SK-N-SH treated with all-trans-retinoic acid at 6 μM for 48 hours (cell line): ENCODE measurements at regions not wholly inside any gene's neighbourhood (a gene's known extent, or its start where the extent isn't known, plus 50 kb on each side); places are given as distances from the start of the nearest gene placed in this dataset.

Source experiments
- ATAC-seq: fragments of 200-7000 bp; cut with Tn5 transposase; 3 replicates; pipeline ENCODE4 v1.9.1; 2020; ENCODE audit warnings: mild to moderate bottlenecking, moderate library complexity
- ARNTL ChIP-seq: fragments of 450-650 bp; formaldehyde crosslinking; IDR thresholded peaks from 2 replicates; pipeline ENCODE4 v1.5.0; 2020; ENCODE audit warnings: low read depth, mild to moderate bottlenecking, moderate library complexity, borderline replicate concordance
- BACH2 ChIP-seq: fragments of 250-450 bp; sonication (Bioruptor Pico); IDR thresholded peaks from 2 replicates; pipeline ENCODE4 v1.9.0; 2021; ENCODE audit warnings: mild to moderate bottlenecking, borderline replicate concordance
- CSDC2 ChIP-seq: fragments of 250-450 bp; sonication (Bioruptor Pico); IDR thresholded peaks from 2 replicates; pipeline ENCODE4 v1.5.0; 2020; ENCODE audit warnings: mild to moderate bottlenecking, moderate library complexity
- GLIS3 ChIP-seq: fragments of 250-450 bp; sonication (Bioruptor Pico); IDR thresholded peaks from 2 replicates; pipeline ENCODE4 v1.5.0; 2020; ENCODE audit warnings: mild to moderate bottlenecking, moderate library complexity
- ISL1 ChIP-seq: fragments of 250-450 bp; sonication (Bioruptor Pico); IDR thresholded peaks from 2 replicates; pipeline ENCODE4 v2.1.2; 2022; ENCODE audit warnings: mild to moderate bottlenecking, moderate library complexity
- OSR1 ChIP-seq: fragments of 250-450 bp; sonication (Bioruptor Pico); IDR thresholded peaks from 2 replicates; pipeline ENCODE4 v1.8.0; 2022; ENCODE audit warnings: moderate library complexity, mild to moderate bottlenecking, inconsistent platforms
- PATZ1 ChIP-seq: fragments of 250-450 bp; sonication (Bioruptor Pico); IDR thresholded peaks from 2 replicates; pipeline ENCODE4 v1.8.0; 2020; ENCODE audit warnings: mild to moderate bottlenecking, moderate library complexity, borderline replicate concordance
- POU6F1 ChIP-seq: fragments of 250-450 bp; sonication (Bioruptor Pico); IDR thresholded peaks from 2 replicates; pipeline ENCODE4 v1.8.0; 2021; ENCODE audit warnings: low read depth, mild to moderate bottlenecking, moderate library complexity, borderline replicate concordance
- PPARA ChIP-seq: fragments of 250-450 bp; sonication (Bioruptor Pico); IDR thresholded peaks from 2 replicates; pipeline ENCODE4 v1.5.0; 2020; ENCODE audit warnings: mild to moderate bottlenecking, borderline replicate concordance
- RARB ChIP-seq: fragments of 250-450 bp; sonication (Bioruptor Pico); IDR thresholded peaks from 2 replicates; pipeline ENCODE4 v1.8.0; 2021; ENCODE audit warnings: mild to moderate bottlenecking, moderate library complexity
- SNAI2 ChIP-seq: fragments of 250-450 bp; sonication (Bioruptor Pico); IDR thresholded peaks from 2 replicates; pipeline ENCODE4 v1.5.0; 2020; ENCODE audit warnings: mild to moderate bottlenecking, moderate library complexity
- TOX ChIP-seq: fragments of 250-450 bp; sonication (Bioruptor Pico); IDR thresholded peaks from 2 replicates; pipeline ENCODE4 v1.8.0; 2021; ENCODE audit warnings: mild to moderate bottlenecking, moderate library complexity, borderline replicate concordance
- TSHZ2 ChIP-seq: fragments of 250-450 bp; sonication (Bioruptor Pico); IDR thresholded peaks from 2 replicates; pipeline ENCODE4 v1.5.0; 2020; ENCODE audit warnings: mild to moderate bottlenecking, moderate library complexity
- ZFP3 ChIP-seq: fragments of 250-450 bp; sonication (Bioruptor Pico); IDR thresholded peaks from 2 replicates; pipeline ENCODE4 v1.5.0; 2020; ENCODE audit warnings: mild to moderate bottlenecking, moderate library complexity
- ZFP30 ChIP-seq: fragments of 450-650 bp; formaldehyde crosslinking; IDR thresholded peaks from 2 replicates; pipeline ENCODE4 v1.5.0; 2022; ENCODE audit warnings: mild to moderate bottlenecking, moderate library complexity
- ZNF565 ChIP-seq: fragments of 450-650 bp; formaldehyde crosslinking; conservative IDR thresholded peaks from 2 replicates; pipeline ENCODE4 v1.5.0; 2020; ENCODE audit warnings: low read depth, mild to moderate bottlenecking, moderate library complexity
- ZNF70 ChIP-seq: fragments of 450-650 bp; formaldehyde crosslinking; IDR thresholded peaks from 2 replicates; pipeline ENCODE4 v1.5.0; 2020; ENCODE audit warnings: mild to moderate bottlenecking, moderate library complexity
- ZNF8 ChIP-seq: fragments of 450-650 bp; formaldehyde crosslinking; IDR thresholded peaks from 2 replicates; pipeline ENCODE4 v1.5.0; 2020; ENCODE audit warnings: mild to moderate bottlenecking, moderate library complexity
- TF ChIP-seq, protein P1 (sequence below): fragments of 250-450 bp; sonication (Bioruptor Pico); IDR thresholded peaks from 2 replicates; pipeline ENCODE4 v1.5.1; 2020; ENCODE audit warnings: low read depth, mild to moderate bottlenecking, moderate library complexity
- TF ChIP-seq, protein P2 (sequence below): fragments of 250-450 bp; sonication (Bioruptor Pico); IDR thresholded peaks from 2 replicates; pipeline ENCODE4 v1.5.1; 2021; ENCODE audit warnings: mild to moderate bottlenecking, moderate library complexity

- TF ChIP-seq ZFP3 (CRISPR knock-in tag) (no peak), ZNF565 (CRISPR knock-in tag) (no peak), GLIS3 (CRISPR knock-in tag) (no peak), PPARA (CRISPR knock-in tag) (no peak), SNAI2 (CRISPR knock-in tag) (no peak), TSHZ2 (CRISPR knock-in tag) (no peak), ZNF8 (CRISPR knock-in tag) (no peak), ZNF70 (CRISPR knock-in tag) (no peak), BACH2 (no peak)
- TF ChIP-seq, protein P1, sequence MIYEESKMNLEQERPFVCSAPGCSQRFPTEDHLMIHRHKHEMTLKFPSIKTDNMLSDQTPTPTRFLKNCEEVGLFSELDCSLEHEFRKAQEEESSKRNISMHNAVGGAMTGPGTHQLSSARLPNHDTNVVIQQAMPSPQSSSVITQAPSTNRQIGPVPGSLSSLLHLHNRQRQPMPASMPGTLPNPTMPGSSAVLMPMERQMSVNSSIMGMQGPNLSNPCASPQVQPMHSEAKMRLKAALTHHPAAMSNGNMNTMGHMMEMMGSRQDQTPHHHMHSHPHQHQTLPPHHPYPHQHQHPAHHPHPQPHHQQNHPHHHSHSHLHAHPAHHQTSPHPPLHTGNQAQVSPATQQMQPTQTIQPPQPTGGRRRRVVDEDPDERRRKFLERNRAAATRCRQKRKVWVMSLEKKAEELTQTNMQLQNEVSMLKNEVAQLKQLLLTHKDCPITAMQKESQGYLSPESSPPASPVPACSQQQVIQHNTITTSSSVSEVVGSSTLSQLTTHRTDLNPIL (CRISPR knock-in tag), result no peak
Observed at GRCh38 chr2:8225798-8226197, 456.1 kb upstream of the ID2 start (continued).

GRCh38 chr2:8229546-8229986 lies 452.3 kb upstream of the ID2 start:
- no peak for TF ChIP-seq PATZ1 (CRISPR knock-in tag)
- TF ChIP-seq PPARA (CRISPR knock-in tag), result no peak
- no peak for TF ChIP-seq OSR1
- no peak for TF ChIP-seq ZNF8 (CRISPR knock-in tag)
- TF ChIP-seq ZFP30 (CRISPR knock-in tag), result no peak
- no peak for TF ChIP-seq ISL1
- TF ChIP-seq ZNF565 (CRISPR knock-in tag), result no peak
- TF ChIP-seq SNAI2 (CRISPR knock-in tag), result no peak
- TF ChIP-seq, protein P2, sequence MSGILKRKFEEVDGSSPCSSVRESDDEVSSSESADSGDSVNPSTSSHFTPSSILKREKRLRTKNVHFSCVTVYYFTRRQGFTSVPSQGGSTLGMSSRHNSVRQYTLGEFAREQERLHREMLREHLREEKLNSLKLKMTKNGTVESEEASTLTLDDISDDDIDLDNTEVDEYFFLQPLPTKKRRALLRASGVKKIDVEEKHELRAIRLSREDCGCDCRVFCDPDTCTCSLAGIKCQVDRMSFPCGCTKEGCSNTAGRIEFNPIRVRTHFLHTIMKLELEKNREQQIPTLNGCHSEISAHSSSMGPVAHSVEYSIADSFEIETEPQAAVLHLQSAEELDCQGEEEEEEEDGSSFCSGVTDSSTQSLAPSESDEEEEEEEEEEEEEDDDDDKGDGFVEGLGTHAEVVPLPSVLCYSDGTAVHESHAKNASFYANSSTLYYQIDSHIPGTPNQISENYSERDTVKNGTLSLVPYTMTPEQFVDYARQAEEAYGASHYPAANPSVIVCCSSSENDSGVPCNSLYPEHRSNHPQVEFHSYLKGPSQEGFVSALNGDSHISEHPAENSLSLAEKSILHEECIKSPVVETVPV, result no peak
- no peak for TF ChIP-seq BACH2
- no peak for TF ChIP-seq RARB (CRISPR knock-in tag)
- TF ChIP-seq TOX (CRISPR knock-in tag), result no peak
- TF ChIP-seq, protein P1 (CRISPR knock-in tag), result no peak
- TF ChIP-seq GLIS3 (CRISPR knock-in tag), result no peak
- no peak for TF ChIP-seq ZNF70 (CRISPR knock-in tag)
- no peak for TF ChIP-seq ARNTL
- no peak for TF ChIP-seq CSDC2
- no peak for TF ChIP-seq TSHZ2 (CRISPR knock-in tag)
- TF ChIP-seq POU6F1, result no peak
- peak; percentile 63 for ATAC-seq
